ENCODE measurements at regions not wholly inside any gene's neighbourhood (a gene's known extent, or its start where the extent isn't known, plus 50 kb on each side); places are given as distances from the start of the nearest gene placed in this dataset.
"Not testable (repeated sequence)": the region's sequence is repeated elsewhere in the genome, so short reads cannot be mapped to it uniquely, and the experiment has no call there.

GRCh38 chr9:113678119-113678858, 197.8 kb upstream of the ZNF618 start:
- DNase-seq (ENCODE audit: low spot score): no peak
- ChIA-PET POLR2A (interaction anchor here (0.8 kb wide), 1 partner anchor 12 kb away, joined by 5 read pairs; no protein-coding TSS in a partner anchor), CTCF (ENCODE audit: unreplicated experiment) (no interaction called here)
- H3K9me2 ChIP-seq (ENCODE audit: insufficient read depth, low read length): no peaks in the 10 kb centered on the region
- no peak overlapping the region for H3K4me2 ChIP-seq (ENCODE audit: low read length)
- no peaks in the 10 kb centered on the region for H4K20me1 ChIP-seq (ENCODE audit: insufficient read depth, low read length)
- no peak overlapping the region for H3K4me3 ChIP-seq (ENCODE audit: low read depth, low read length, poor library complexity, severe bottlenecking)
- H3K79me2 ChIP-seq (ENCODE audit: insufficient read depth, low read depth, low read length): no peaks in the 10 kb centered on the region
- no peak overlapping the region for H3K27ac ChIP-seq (ENCODE audit: low read depth, low read length, poor library complexity, severe bottlenecking)
- no peak for TF ChIP-seq EZH2phosphoT487 (IDR thresholded peaks at IDR 0.05; ENCODE audit: borderline replicate concordance, low read depth, low read length)
- TF ChIP-seq CTCF (conservative IDR thresholded peaks at IDR 0.05; ENCODE audit: low read length): no peak
- no peaks in the 10 kb centered on the region for H3K36me3 ChIP-seq (ENCODE audit: insufficient read depth, low read length)
- BruUV-seq (replicated peaks): no TSS peak
- no peaks in the 10 kb centered on the region for H3K9me3 ChIP-seq (ENCODE audit: low read length)
- intact Hi-C loops (cut with micrococcal nuclease; ENCODE audit: unreplicated experiment): no loop called here
- no peaks in the 10 kb centered on the region for H3K4me1 ChIP-seq (ENCODE audit: insufficient read depth, low read length, poor library complexity, severe bottlenecking)
- no peak overlapping the region for H2AFZ ChIP-seq (ENCODE audit: low read length)

GRCh38 chr9:113678859-113679256, 197.3 kb upstream of the ZNF618 start:
- Histone ChIP-seq H3K27ac (ENCODE audit: low read depth, low read length, poor library complexity, severe bottlenecking) (no peak overlapping the region), H4K20me1 (ENCODE audit: insufficient read depth, low read length) (no peaks in the 10 kb centered on the region), H2AFZ (ENCODE audit: low read length) (no peak overlapping the region), H3K4me2 (ENCODE audit: low read length) (no peak overlapping the region), H3K36me3 (ENCODE audit: insufficient read depth, low read length) (no peaks in the 10 kb centered on the region), H3K9me3 (ENCODE audit: low read length) (no peaks in the 10 kb centered on the region), H3K4me1 (ENCODE audit: insufficient read depth, low read length, poor library complexity, severe bottlenecking) (no peaks in the 10 kb centered on the region), H3K79me2 (ENCODE audit: insufficient read depth, low read depth, low read length) (no peaks in the 10 kb centered on the region), H3K9me2 (ENCODE audit: insufficient read depth, low read length) (no peaks in the 10 kb centered on the region), H3K4me3 (ENCODE audit: low read depth, low read length, poor library complexity, severe bottlenecking) (no peak overlapping the region)
- ChIA-PET CTCF (ENCODE audit: unreplicated experiment) (no interaction called here), POLR2A (interaction anchor here (0.6 to 0.8 kb wide), 2 partner anchors 12 to 20 kb away, joined by 3 to 5 read pairs; no protein-coding TSS in a partner anchor)
- no TSS peak for BruUV-seq (replicated peaks)
- TF ChIP-seq EZH2phosphoT487 (IDR thresholded peaks at IDR 0.05; ENCODE audit: borderline replicate concordance, low read depth, low read length) (no peak), CTCF (conservative IDR thresholded peaks at IDR 0.05; ENCODE audit: low read length) (no peak)
- intact Hi-C loops (cut with micrococcal nuclease; ENCODE audit: unreplicated experiment): no loop called here
- no peak for DNase-seq (ENCODE audit: low spot score)

- no peaks in the 10 kb centered on the region for H3K36me3 ChIP-seq (ENCODE audit: insufficient read depth, low read length)
- no peaks in the 10 kb centered on the region for H3K9me2 ChIP-seq (ENCODE audit: insufficient read depth, low read length)
- H3K4me2 ChIP-seq (ENCODE audit: low read length): no peak overlapping the region
- H3K4me1 ChIP-seq (ENCODE audit: insufficient read depth, low read length, poor library complexity, severe bottlenecking): no peaks in the 10 kb centered on the region
- ChIA-PET CTCF (ENCODE audit: unreplicated experiment) (no interaction called here), POLR2A (no interaction called here)
- intact Hi-C loops (cut with micrococcal nuclease; ENCODE audit: unreplicated experiment): no loop called here
- H3K79me2 ChIP-seq (ENCODE audit: insufficient read depth, low read depth, low read length): no peaks in the 10 kb centered on the region
- H4K20me1 ChIP-seq (ENCODE audit: insufficient read depth, low read length): no peaks in the 10 kb centered on the region
- H2AFZ ChIP-seq (ENCODE audit: low read length): no peak overlapping the region
- peaks cover 6% of the 10 kb centered on the region for H3K9me3 ChIP-seq (ENCODE audit: low read length)
- peak; percentile 45 for DNase-seq (ENCODE audit: low spot score)
- TF ChIP-seq CTCF (conservative IDR thresholded peaks at IDR 0.05; ENCODE audit: low read length) (peak; percentile 96), EZH2phosphoT487 (IDR thresholded peaks at IDR 0.05; ENCODE audit: borderline replicate concordance, low read depth, low read length) (no peak)
- H3K27ac ChIP-seq (ENCODE audit: low read depth, low read length, poor library complexity, severe bottlenecking): no peak overlapping the region
- BruUV-seq (replicated peaks): no TSS peak
- H3K4me3 ChIP-seq (ENCODE audit: low read depth, low read length, poor library complexity, severe bottlenecking): no peak overlapping the region
Measured at GRCh38 chr9:113682297-113682771, 193.8 kb upstream of the ZNF618 start.

GRCh38 chr9:113685636-113686035, 190.5 kb upstream of the ZNF618 start:
- peak; percentile 35 for DNase-seq (ENCODE audit: low spot score)
- BruUV-seq (replicated peaks); H3K79me2 ChIP-seq (ENCODE audit: insufficient read depth, low read depth, low read length); CTCF ChIA-PET (ENCODE audit: unreplicated experiment); H3K9me2 ChIP-seq (ENCODE audit: insufficient read depth, low read length); POLR2A ChIA-PET; H3K4me1 ChIP-seq (ENCODE audit: insufficient read depth, low read length, poor library complexity, severe bottlenecking); H3K4me2 ChIP-seq (ENCODE audit: low read length); H4K20me1 ChIP-seq (ENCODE audit: insufficient read depth, low read length); H3K9me3 ChIP-seq (ENCODE audit: low read length); intact Hi-C loops (cut with micrococcal nuclease; ENCODE audit: unreplicated experiment); H3K36me3 ChIP-seq (ENCODE audit: insufficient read depth, low read length); H3K4me3 ChIP-seq (ENCODE audit: low read depth, low read length, poor library complexity, severe bottlenecking); H3K27ac ChIP-seq (ENCODE audit: low read depth, low read length, poor library complexity, severe bottlenecking): not testable (repeated sequence)
- H2AFZ ChIP-seq (ENCODE audit: low read length): peak overlapping the region; percentile 78; the same call in 1 of the 2 replicates
